ENCODE measurements at regions not wholly inside any gene's neighbourhood (a gene's known extent, or its start where the extent isn't known, plus 50 kb on each side); places are given as distances from the start of the nearest gene placed in this dataset.

DNA sequence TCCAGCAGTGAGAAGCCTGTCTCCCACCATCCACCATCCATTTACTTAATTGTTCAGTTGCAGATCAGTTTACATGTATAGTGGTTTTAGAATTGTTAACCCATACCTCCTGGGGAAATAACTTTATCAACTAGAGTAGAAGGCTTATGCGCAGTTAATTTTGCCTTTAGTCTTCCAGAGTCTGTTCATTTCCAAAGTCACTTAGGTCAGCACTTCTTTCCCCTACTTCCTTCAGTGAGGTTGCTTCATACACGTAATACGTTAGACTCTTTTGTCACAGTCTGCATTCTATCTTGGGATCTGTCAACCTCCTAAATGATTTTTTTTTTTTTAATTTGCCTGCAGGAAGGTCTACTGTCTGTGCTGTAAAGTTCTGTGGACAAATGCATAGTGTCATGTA, 495.6 kb upstream of the ISX start:
- intact Hi-C loops (cut with DNase I, micrococcal nuclease) = no loop called here

DNA sequence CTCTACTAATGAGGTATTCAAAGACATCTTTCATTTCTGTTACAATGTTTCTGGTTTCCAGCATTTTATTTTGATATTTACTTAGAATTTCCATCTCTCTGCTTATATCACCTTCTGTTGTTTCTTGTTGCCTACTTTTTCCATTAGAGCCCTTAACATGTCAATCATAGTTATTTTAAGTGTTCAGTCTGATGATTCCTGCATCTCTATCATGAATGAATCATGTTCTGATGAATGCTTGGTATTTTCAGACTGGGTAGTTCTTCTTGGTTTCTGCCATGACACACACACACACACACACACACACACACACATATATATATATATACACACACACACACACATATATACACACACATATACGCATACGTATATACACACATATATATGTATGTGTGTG, 486.4 kb upstream of the ISX start:
- POLR2A ChIA-PET = no interaction called here

More for the DNA sequence above, 495.6 kb upstream of the ISX start:
- H3K9me3 Mint-ChIP-seq = peaks cover 7% of the 10 kb centered on the region
- H3K27me3 Mint-ChIP-seq = no peaks in the 10 kb centered on the region
- no peaks in the 10 kb centered on the region for H3K4me1 ChIP-seq (ENCODE audit: insufficient read depth, low read length)
- POLR2A ChIA-PET = no interaction called here
- H3K27ac ChIP-seq (ENCODE audit: low read depth in 1 of 2, low read length in 2 of 2) = no peak overlapping the region
- H3K27ac Mint-ChIP-seq = no peak overlapping the region
- no peak overlapping the region for H3K4me3 Mint-ChIP-seq
- H3K36me3 ChIP-seq (ENCODE audit: insufficient read depth, low read length) = no peaks in the 10 kb centered on the region
- CTCF ChIA-PET = no interaction called here
- no peak for ATAC-seq (ENCODE audit: poor library complexity)
- DNase-seq = no peak
- H3K9me3 ChIP-seq (ENCODE audit: control insufficient read depth in 1 of 2, insufficient read depth in 1 of 2, low read length in 2 of 2) = peaks cover 0 to 2% of the 10 kb centered on the region in 2 experiments
- no peaks in the 10 kb centered on the region for H3K27me3 ChIP-seq (ENCODE audit: control insufficient read depth in 1 of 2, insufficient read depth in 2 of 2, low read length in 2 of 2)
- H3K4me3 ChIP-seq (ENCODE audit: low read length) = no peak overlapping the region
- no peaks in the 10 kb centered on the region for H3K36me3 Mint-ChIP-seq (ENCODE audit: low read depth)
- H3K4me1 Mint-ChIP-seq (ENCODE audit: low read depth) = no peaks in the 10 kb centered on the region
- TF ChIP-seq, protein P1, sequence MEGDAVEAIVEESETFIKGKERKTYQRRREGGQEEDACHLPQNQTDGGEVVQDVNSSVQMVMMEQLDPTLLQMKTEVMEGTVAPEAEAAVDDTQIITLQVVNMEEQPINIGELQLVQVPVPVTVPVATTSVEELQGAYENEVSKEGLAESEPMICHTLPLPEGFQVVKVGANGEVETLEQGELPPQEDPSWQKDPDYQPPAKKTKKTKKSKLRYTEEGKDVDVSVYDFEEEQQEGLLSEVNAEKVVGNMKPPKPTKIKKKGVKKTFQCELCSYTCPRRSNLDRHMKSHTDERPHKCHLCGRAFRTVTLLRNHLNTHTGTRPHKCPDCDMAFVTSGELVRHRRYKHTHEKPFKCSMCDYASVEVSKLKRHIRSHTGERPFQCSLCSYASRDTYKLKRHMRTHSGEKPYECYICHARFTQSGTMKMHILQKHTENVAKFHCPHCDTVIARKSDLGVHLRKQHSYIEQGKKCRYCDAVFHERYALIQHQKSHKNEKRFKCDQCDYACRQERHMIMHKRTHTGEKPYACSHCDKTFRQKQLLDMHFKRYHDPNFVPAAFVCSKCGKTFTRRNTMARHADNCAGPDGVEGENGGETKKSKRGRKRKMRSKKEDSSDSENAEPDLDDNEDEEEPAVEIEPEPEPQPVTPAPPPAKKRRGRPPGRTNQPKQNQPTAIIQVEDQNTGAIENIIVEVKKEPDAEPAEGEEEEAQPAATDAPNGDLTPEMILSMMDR (IDR thresholded peaks at IDR 0.05) = no peak

DNA sequence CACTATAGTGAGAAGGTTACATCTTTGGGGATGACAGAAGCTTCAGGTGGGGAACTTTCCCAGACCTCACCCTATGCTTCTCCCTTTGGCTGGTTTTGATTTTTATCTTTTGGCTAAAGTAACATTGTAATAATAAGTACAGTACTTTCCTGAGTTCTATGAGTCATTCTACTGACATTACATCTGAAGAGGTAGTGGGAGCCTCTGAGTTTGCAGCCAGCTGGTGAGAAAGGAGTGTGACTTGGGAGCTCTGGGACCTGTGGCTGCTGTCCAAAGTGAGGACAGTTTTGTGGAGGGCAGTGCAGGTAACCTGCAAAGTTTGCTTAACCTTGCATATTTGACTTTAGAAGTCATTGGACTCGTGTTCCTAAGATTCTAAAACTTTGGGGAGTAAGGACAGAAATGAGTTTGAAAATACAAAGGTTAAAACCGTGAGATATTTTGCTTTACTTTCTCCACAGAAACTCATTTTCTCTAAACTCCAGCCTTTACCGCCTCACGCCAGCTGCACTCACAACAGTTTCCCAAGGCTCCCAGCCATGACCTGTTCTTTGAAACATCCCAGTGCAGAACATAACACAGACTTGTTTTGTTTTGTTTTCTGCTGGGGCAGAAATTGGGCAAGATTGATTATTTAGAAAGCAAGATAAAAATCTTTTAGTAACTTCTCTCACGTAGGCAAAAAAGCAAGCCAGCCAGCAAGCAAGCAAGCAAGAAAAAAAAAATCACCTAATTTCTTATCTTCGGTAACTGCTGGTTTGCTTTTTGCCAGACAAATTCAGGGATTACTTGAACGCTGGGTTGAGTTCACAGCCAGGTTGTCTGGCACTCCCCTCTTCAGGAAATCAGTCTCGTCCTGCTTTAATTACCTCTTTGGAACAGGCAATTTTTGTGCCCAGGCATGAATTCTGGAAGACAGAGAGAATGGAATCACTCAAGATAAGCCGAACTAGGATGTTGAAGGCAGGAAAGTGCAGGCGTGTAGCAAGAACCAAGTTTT, 478.3 kb upstream of the ISX start:
- intact Hi-C loops (cut with DNase I, micrococcal nuclease) = no loop called here
- Mint-ChIP-seq H3K27me3 (no peaks in the 10 kb centered on the region), H3K36me3 (ENCODE audit: low read depth) (no peaks in the 10 kb centered on the region), H3K4me1 (ENCODE audit: low read depth) (no peaks in the 10 kb centered on the region), H3K4me3 (no peak overlapping the region), H3K27ac (no peak overlapping the region), H3K9me3 (no peaks in the 10 kb centered on the region)
- no peak for ATAC-seq (ENCODE audit: poor library complexity)
- H3K4me3 ChIP-seq (ENCODE audit: low read length) = no peak overlapping the region
- H3K27ac ChIP-seq (ENCODE audit: low read depth in 1 of 2, low read length in 2 of 2) = no peak overlapping the region
- H3K27me3 ChIP-seq (ENCODE audit: control insufficient read depth in 1 of 2, insufficient read depth in 2 of 2, low read length in 2 of 2) = no peaks in the 10 kb centered on the region
- H3K36me3 ChIP-seq (ENCODE audit: insufficient read depth, low read length) = no peaks in the 10 kb centered on the region
- peaks cover 0 to 24% of the 10 kb centered on the region in 2 experiments for H3K9me3 ChIP-seq (ENCODE audit: control insufficient read depth in 1 of 2, insufficient read depth in 1 of 2, low read length in 2 of 2)
- TF ChIP-seq, protein P1 (IDR thresholded peaks at IDR 0.05) = no peak
- no peaks in the 10 kb centered on the region for H3K4me1 ChIP-seq (ENCODE audit: insufficient read depth, low read length)
- ChIA-PET CTCF (no interaction called here), POLR2A (no interaction called here)
- no peak for DNase-seq

More for the DNA sequence above, 486.4 kb upstream of the ISX start:
- Histone ChIP-seq H3K4me1 (ENCODE audit: insufficient read depth, low read length) (no peaks in the 10 kb centered on the region), H3K9me3 (ENCODE audit: control insufficient read depth in 1 of 2, insufficient read depth in 1 of 2, low read length in 2 of 2) (peaks cover 4 to 7% of the 10 kb centered on the region in 2 experiments), H3K4me3 (ENCODE audit: low read length) (no peak overlapping the region), H3K27me3 (ENCODE audit: control insufficient read depth in 1 of 2, insufficient read depth in 2 of 2, low read length in 2 of 2) (no peaks in the 10 kb centered on the region), H3K27ac (ENCODE audit: low read depth in 1 of 2, low read length in 2 of 2) (no peak overlapping the region), H3K36me3 (ENCODE audit: insufficient read depth, low read length) (no peaks in the 10 kb centered on the region)
- Mint-ChIP-seq H3K4me3 (no peak overlapping the region), H3K27me3 (peaks cover 4% of the 10 kb centered on the region), H3K4me1 (ENCODE audit: low read depth) (no peaks in the 10 kb centered on the region), H3K36me3 (ENCODE audit: low read depth) (no peaks in the 10 kb centered on the region), H3K27ac (no peak overlapping the region), H3K9me3 (peaks cover 3% of the 10 kb centered on the region)
- TF ChIP-seq, protein P1 (IDR thresholded peaks at IDR 0.05) = no peak
- DNase-seq (no peak), ATAC-seq (ENCODE audit: poor library complexity) (no peak)
- intact Hi-C loops (cut with DNase I, micrococcal nuclease) = no loop called here
- CTCF ChIA-PET = no interaction called here
